H4 (cell line): ENCODE measurements at regions not wholly inside any gene's neighbourhood (a gene's known extent, or its start where the extent isn't known, plus 50 kb on each side); places are given as distances from the start of the nearest gene placed in this dataset.
"Not testable (repeated sequence)": the region's sequence is repeated elsewhere in the genome, so short reads cannot be mapped to it uniquely, and the experiment has no call there.

Experiments used
- DNase-seq: peaks from one replicate; pipeline ENCODE4 v3.0.0-alpha.2; 2015; ENCODE audit warnings: low spot score

DNA sequence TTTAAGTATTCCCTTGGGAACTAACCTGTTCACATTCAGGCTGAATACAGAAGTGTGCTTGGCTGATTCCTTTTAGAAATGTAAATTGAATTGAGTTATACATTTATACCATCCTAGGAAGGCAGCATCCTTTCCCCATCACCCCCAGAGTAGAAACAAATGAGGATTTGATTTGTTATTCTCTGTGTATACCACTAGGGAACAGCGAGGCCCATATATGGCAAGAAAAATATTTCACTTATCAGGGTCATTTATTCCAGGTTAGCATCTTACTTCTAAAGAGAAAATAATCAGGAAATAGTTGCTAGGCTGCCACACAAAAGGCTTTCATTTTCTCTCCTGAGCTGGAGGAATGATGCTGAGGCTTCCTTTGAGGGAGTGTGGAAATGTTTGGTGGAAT is 516.9 kb downstream of the PIK3C3 start:
- no peak for DNase-seq

DNA sequence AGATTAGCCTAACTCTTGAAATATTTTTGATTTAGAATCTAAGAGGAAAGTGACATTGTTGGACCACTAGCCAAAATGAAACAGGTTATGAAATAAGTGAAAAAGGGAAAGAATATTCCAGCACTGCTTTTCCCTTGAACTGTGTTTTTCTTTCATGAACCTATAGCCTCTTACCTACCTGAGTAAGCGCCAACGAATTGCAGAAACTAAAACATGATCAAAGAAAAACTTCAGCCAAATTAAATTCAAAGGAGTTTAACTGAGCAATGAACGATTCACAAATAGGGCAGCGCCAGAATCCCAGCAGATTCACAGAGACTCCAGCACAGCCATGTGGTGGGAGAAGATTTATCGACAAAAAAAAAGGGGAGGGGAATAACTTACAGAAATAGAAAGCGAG is 518.6 kb downstream of the PIK3C3 start:
- DNase-seq: no peak

DNA sequence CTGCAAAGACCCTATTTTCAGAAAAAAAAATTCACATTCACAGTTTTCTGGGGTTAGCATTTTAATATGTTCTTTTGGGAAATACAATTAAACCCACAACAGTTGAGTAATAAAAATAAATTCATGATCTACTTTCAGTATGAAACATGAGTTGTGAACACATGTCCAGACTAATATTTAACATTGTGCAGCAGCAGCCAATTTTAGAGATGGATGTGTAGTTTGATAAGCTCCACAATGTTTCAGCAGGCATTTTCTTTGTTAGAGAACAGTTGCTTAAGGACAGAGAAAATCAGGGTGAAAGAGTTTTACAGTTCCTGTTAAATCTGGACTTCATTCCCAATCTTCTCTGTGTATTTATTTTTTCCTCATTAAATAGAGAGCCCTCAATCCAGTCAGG is 519.5 kb downstream of the PIK3C3 start:
- DNase-seq: no peak

DNA sequence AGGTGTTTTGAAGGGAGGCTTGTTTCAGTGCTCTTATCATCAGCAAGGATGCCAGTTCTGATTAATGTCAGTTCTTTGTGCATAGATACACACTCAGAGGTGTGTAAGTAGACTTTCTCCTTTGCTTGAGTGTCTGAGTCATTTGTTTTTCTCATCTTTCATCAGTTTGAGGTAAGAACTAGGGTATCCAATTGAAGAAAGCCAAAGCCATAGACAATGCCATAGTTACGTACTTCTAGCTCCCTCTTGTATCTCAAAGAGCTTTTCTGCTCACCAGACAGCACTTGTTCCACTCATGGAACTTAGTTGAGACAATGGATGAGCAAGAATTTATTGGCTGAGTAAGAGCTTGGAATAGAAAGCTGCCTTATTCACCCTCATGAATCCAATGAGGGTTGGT is 520.1 kb downstream of the PIK3C3 start:
- no peak for DNase-seq

DNA sequence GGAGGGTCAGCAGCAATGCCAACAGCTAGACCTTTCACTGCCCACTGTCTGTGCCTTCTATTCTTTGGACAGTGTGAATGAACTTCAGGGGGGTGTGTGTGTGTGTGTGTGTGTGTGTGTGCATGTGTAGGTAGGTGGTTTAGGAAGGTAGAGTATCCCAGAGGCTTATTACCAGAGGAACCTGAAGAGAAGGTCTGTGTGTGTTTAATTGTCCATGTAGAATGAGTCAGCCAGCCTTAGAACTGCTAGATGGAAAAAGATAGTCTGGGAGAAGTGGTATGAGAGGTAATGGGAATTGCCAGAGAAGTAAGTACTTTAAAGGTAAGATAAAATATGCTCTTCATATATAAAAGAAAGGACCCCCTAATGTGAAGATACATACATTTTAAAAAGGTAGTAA is 522.2 kb downstream of the PIK3C3 start:
- DNase-seq: no peak

DNA sequence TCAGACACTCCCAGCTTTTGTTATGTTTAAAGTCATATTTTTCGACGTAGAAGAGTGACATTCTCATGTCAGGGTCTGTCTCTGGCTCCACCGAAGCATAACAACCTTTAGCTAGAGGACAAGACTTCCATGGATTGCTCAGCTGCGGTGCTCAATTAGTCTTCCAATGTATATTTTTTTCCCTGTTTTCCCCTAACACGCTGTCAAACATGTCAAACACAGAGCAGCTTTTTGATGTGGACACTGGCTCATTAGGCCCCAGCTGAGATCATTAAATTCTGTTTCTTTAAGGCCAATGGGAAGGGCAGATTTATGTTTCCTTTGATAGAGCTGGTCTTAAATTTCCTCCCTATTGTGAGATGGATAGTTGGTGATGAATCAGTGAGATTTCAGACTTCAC is 525.4 kb downstream of the PIK3C3 start:
- DNase-seq: no peak

DNA sequence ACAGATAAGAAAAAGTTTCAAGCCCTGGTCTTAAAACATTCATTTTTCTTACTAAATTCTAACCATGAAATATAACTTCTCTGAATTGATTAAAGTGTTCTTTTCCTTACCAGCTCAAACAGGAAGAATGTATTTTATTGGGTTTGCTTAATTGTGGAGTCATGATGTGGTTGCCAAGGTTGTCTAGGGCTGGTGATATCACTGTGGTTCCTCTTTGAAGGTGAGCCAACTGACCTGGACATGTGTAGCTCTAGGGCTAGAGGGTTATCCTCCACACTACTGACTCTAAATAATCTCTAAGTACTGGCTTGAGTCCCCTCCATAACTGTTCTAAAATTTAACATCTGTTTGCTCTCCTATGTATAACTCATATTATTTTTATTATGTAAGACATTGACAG is 529.6 kb downstream of the PIK3C3 start:
- DNase-seq: no peak

DNA sequence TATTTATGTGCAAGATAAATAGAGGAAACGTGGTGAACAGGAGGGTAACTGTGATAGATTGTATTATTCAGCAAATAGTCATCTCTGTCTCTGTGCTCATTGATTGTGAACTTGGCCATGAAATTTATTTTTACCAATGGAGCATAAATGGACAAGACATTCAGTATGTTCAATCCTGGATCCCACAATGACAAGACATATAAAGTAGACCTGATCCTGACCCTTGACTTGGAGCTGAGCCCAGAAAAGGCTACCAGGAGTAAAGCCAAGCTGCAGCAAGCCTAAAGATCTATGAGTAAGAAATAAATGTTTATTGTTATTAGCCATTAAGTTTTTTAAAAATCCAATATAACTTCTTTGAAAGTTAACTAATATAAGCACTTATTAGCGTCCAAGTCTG is 531.2 kb downstream of the PIK3C3 start:
- DNase-seq: no peak

DNA sequence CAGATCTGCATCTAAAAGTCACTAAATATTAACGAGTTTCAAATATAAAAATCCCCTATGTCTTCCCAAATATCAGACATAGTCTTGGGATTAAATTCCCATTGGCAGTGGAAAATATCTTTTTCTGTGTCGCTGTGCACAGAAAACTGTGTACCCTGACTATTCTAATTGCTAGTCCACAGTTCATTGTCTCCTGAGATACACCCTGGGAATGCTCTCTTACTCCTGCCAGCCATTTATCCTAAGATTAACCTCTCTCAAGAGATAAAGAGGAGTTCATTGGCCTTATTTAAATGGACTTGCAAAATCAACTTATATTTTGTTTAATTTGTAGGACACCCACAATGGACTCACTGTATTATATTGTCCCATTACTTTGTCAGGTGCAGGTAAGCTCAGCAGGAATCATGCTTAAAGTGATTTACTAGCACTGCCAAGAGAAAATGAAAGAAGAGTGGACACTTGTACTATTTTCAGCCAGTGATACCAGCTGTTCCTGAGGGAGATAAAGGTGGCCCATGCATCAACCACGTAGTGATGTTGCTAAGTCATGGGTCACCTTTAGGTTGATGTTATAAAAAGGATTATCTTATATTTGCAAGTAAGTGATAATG is 553.8 kb downstream of the PIK3C3 start:
- no peak for DNase-seq

DNA sequence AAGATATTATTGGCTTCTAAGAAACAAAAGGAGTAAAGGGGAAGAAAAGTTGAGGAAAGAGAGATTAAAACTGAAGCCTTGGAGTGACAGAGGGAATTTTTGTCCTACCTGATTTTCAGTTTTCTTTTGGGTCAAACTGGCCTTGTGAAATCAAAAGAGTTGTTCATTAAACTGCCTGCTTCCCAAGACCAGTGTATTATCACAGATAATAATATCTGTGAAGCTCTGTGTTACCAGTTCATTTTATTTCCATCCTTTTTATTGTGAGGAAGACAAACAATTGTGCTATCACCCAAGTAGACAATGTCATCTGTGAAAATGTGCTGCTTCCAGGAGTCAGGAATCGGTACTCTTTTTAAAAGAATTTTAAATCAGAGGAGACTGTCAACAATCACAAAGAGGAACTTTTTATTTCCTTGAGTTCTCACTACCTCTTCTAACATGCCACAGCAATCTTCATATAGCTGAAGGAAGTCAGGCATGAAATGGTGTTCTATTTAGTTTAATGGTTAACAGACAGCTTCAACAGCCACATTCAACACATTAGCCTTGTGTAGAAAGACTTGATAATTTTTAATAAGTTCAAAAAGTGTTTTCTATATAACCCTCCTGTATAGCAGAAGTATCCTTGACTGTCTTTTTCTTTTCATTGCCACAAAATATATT is 554.8 kb downstream of the PIK3C3 start:
- DNase-seq: no peak

DNA sequence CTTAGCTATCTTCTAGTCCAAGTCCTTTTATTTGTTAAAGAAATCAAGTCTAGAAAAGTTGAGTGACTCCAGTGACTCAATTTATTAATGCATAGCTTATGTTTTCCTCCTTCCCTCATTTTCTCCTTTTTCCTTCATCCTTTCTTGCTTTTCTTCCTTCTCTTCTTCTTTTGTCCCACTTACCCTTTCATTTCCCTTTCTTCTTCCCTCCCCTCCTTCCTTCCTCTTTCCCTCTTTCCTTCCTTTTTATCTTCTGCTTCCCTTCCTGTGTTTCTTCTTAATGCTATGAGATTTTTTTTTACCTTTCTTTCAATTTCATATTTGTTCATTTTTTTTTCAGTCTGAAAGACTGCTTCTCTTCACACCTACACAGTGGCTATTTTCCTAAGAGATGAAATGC is 555.5 kb downstream of the PIK3C3 start:
- DNase-seq: no peak

DNA sequence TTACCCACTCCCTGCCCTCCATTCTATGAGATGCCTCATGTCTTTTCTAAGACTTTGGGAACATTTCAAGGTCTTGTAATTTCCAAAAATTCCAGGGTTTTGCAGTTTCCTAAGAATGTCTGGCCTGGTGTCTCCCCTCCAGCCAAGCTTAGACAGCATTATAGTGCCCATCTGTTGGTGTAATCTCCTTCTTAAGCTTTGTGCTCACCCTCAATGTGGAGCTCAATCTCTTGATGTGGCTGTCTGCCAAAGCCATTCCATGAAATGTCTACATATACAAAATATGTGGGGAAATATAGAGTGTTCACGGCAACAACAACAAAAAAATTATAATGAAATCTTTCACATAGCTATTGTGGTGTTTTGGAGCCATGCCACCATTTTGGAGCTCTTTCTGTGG is 558.4 kb downstream of the PIK3C3 start:
- DNase-seq: no peak

DNA sequence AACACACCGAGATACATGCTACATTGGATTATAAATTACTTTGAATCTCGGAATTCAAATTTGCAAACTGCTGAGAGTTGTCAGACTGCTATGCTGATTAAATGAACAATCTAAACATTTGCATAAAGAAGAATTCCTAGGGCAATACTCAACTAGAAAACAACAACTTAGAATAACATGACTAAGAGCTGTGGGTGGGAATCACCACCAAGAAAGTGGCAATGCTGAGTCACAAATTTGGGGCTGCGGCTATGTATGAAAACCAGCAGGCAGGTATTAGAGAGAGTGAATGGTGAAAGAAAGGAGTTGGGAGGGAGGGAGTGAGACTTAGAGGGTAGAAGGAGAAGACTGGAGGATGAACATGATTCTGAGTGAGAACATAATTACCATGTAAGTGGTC is 559.5 kb downstream of the PIK3C3 start:
- no peak for DNase-seq

DNA sequence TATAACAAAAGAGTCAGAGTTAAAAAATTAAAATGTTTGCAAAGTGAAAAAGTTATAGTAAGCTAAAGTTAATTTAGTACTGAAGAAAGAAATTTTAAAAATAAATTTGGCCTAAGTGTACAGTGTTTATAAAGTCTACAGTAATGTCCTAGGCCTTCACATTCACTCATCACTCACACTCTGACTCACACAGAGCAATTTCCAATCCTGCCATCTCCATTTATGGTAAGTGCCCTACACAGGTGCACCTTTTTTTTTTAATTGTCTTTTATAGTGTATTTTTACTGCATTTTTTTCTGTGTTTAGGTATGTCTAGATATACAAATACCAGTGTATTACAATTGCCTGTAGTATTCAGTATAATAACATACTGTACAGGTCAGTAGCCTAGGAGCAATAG is 562.9 kb downstream of the PIK3C3 start:
- DNase-seq: no peak

DNA sequence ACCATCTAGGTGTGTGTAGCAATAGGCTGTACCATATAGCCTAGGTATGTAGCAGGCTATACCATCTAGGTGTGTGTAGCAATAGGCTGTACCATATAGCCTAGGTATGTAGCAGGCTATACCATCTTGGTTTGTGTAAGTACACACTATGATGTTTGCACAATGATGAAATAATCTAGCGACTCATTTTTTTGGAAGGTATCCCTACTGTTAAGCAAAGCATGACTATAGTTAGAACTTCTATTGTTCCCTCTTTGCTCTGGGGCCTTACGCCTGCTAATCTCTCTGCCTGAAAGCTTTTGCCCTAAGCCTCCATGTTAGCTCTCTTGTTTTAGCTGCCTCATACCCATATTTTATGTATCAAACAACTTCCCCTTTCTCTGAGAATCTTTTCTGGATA is 563.3 kb downstream of the PIK3C3 start:
- not testable (repeated sequence) for DNase-seq

DNA sequence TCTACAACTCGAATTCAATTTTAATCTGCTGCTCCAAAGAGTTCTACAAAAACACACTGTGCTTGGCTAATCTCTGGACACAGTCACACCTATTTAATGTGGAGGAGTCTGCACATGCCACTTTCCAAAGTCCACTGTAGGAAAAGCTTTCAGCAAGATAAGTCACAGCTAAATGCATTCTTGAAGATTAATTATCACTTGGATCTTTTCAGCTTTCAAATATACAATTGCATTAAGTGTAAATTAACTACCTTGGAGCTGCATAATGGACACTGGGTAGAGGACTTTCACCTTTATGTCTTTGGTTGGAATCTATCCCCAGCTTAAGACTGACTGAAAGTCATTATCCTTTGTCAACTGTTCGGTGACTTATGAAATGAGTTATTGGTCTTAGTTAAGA is 565.1 kb downstream of the PIK3C3 start:
- DNase-seq: no peak

DNA sequence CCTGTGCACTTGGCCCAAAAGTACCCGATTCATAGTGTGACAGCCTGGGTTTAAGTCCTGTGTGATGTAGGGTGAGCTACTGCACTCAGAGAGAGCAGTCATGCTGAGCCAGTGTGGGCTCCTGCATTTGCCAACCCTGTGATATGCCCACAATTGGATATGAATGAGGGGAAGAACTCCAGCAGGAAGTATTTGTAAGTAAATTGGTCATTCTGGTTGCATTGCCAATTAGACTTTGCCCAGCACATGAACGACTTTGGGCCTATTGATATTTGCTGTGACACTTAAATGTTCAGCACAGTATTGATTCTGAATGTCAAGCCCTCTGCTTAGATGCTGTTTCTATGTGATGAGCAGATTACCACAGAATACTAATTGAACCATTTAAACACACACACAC is 570.9 kb downstream of the PIK3C3 start:
- no peak for DNase-seq

DNA sequence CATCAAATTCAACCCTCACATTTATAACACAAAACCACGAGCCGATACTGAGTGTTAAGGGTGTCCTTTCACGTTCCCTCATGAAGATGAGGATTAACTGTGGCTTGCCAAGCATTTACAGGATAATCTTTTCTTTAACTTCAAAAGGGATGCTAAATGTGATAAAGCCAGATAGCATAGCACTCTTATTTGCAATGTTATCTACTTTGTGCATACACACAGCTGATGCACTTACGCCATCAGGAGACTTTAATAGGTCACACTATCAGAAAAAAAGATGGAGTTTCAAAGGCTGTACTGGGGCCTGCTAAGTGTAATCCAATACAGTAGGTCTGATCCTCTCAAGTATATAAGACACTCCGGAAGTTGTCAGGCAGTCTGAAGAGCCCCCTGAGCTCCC is 572.7 kb downstream of the PIK3C3 start:
- no peak for DNase-seq

DNA sequence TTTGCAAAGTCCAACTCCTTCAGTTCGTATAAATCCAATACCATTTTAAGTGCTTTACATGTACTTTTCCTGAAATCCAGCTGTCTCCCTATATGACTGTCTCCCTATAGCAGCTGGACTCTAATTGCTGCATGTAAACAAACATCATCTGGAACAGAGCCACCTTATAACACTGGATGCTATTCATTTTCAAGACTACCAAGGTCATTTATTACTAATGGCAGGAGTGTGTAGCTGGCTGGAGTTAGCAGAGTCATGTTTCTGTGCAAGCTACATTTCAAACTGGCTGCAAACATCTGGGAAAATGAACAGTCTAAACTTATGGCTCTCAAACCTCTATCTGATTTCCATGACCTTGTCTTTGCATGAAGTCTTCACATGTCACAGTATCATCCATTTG is 575.2 kb downstream of the PIK3C3 start:
- no peak for DNase-seq

DNA sequence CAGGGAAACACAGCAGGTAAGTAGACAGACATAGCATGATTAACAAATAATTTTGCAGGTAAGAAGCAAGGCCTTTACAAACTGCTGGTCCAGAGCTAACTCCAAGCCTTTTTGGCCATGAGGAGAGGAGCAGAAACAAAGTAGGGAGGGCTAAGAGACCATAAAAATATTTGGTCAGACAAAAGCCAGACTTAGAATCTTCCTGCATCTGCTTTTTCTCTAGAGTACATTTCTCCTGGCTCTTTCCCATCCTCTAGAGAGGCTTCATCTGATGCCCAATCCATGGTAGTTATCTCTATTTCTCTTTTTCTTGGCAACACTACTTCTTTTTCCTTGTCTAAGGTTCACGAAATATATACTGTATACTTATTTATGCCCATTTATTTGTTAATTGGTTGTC is 577.1 kb downstream of the PIK3C3 start:
- DNase-seq: no peak

DNA sequence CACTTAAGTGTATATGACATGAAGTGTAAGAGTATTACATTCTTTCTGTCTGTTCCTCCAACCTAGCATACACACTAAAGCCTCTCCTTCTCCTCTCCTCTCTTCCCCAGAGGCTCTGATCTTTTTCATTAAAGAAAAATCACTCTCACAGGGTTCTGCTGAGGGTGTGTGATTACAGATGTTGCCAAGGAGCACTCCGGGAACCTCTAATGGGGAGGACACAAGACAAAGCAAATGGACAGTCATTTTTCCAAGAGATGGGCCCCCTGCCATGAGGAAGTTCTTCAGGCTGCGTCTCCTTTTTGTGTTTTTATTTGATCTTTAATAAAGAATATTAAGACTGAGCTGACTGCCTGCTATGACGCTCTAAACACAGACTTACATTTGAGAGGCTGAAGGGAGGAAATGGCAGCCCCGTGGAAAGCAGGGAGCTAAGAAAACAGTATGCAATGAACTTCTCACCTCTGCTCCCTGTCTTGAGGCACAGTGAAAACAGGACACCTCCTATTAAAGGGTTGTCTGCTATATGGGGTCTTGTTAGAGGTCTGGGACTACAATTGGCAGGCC is 578.1 kb downstream of the PIK3C3 start:
- no peak for DNase-seq

DNA sequence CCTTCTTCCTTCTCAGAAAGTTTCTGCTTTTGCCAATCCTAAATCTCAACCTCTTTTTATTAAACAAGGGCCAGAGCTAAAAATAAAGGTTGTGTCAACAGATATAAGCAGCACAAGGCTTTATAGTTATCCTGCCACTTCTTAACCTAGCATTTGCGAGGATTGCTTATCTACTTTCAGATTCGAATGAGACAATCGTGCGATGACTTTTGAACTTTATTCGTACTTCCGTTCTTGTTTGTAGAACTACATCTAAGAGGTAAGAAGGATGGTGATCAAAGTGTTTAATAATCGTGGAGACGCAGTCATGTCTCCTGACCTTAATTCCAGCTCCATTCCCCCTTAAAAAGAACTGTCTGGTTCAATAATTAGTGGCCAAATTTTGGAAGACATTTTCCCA is 578.6 kb downstream of the PIK3C3 start:
- no peak for DNase-seq

DNA sequence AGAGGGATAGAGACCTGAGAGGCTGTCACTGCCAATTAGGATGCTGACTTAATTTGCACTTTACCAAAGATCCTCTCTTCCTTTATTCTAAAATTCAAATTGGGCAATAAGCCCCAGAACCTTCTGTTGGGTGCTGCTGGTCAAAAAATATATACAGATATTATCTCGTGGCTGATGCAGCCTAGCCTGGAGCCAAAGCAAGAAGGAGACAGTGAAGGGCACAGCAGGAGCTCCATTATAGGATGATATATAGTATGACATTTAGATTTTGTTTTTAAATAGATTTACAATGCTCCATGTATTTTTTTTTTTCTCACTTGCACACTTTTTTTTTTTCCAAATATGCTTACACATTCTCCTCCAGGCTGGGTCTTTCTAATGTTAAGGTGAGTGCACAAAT is 579.3 kb downstream of the PIK3C3 start:
- no peak for DNase-seq

DNA sequence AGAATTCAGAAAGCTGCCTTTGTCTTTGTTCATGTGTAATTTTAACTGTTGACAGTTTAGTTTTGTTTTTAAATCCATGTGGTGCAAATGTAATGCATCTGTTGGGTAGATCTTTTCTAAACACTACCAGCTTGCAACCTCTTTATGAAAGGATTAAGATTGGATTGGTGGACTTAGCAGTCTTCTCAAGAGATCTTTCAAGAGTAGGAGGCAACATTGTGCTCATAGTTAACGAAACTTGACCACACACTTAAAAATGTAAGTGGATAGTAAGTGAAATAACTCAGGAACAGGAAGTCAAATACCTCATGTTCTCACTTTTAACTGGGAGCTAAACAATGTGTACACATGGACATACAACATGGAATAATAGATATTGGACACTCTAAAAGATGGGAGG is 579.0 kb downstream of the RIT2 start:
- no peak for DNase-seq
